GM18909 (cell line): ENCODE measurements at regions not wholly inside any gene's neighbourhood (a gene's known extent, or its start where the extent isn't known, plus 50 kb on each side); places are given as distances from the start of the nearest gene placed in this dataset.
"Not testable (repeated sequence)": the region's sequence is repeated elsewhere in the genome, so short reads cannot be mapped to it uniquely, and the experiment has no call there.

Experiments
- ATAC-seq: cut with Tn5 transposase; IDR thresholded peaks from one replicate; pipeline ENCODE4 v1.9.1; 2021; ENCODE audit warnings: mild to moderate bottlenecking; ENCODE audit not compliant: unreplicated experiment, poor library complexity

GRCh38 chr2:8236391-8236790 lies 445.5 kb upstream of the ID2 start:
- no peak for ATAC-seq

- ATAC-seq, result no peak
Observed at GRCh38 chr2:8238521-8239230, 443.2 kb upstream of the ID2 start.

- ATAC-seq, result no peak
Observed at GRCh38 chr2:8239531-8240088, 442.2 kb upstream of the ID2 start.

GRCh38 chr2:8241317-8241716 lies 440.5 kb upstream of the ID2 start:
- no peak for ATAC-seq

GRCh38 chr2:8242739-8243138 lies 439.1 kb upstream of the ID2 start:
- ATAC-seq, result no peak

GRCh38 chr2:8243748-8244400 lies 438.0 kb upstream of the ID2 start:
- no peak for ATAC-seq

GRCh38 chr2:8244639-8245038 lies 437.2 kb upstream of the ID2 start:
- ATAC-seq, result peak; percentile 54

- ATAC-seq, result no peak
Observed at GRCh38 chr2:8246137-8246536, 435.7 kb upstream of the ID2 start.

GRCh38 chr2:8247905-8248622 lies 433.8 kb upstream of the ID2 start:
- no peak for ATAC-seq

GRCh38 chr2:8248623-8248957 lies 433.3 kb upstream of the ID2 start:
- no peak for ATAC-seq

GRCh38 chr2:8249141-8249540 lies 432.7 kb upstream of the ID2 start:
- ATAC-seq, result no peak

GRCh38 chr2:8249769-8250168 lies 432.1 kb upstream of the ID2 start:
- no peak for ATAC-seq

GRCh38 chr2:8250290-8250689 lies 431.6 kb upstream of the ID2 start:
- not testable (repeated sequence) for ATAC-seq

GRCh38 chr2:8251291-8251690 lies 430.6 kb upstream of the ID2 start:
- no peak for ATAC-seq

GRCh38 chr2:8251856-8252255 lies 430.0 kb upstream of the ID2 start:
- no peak for ATAC-seq

GRCh38 chr2:8252997-8253694 lies 428.7 kb upstream of the ID2 start:
- peak; percentile 95 for ATAC-seq

- ATAC-seq, result peak; percentile 4
Observed at GRCh38 chr2:8253781-8254180, 428.1 kb upstream of the ID2 start.

- not testable (repeated sequence) for ATAC-seq
Observed at GRCh38 chr2:8254214-8254613, 427.6 kb upstream of the ID2 start.

GRCh38 chr2:8254791-8255447 lies 426.9 kb upstream of the ID2 start:
- ATAC-seq, result no peak

- no peak for ATAC-seq
Observed at GRCh38 chr2:8255448-8255800, 426.4 kb upstream of the ID2 start.
